DND-41 (cell line): ENCODE measurements at regions not wholly inside any gene's neighbourhood (a gene's known extent, or its start where the extent isn't known, plus 50 kb on each side); places are given as distances from the start of the nearest gene placed in this dataset.

Experiments
- ATAC-seq: fragments of 200-7000 bp; cut with Tn5 transposase; 3 replicates; pipeline ENCODE4 v1.9.1; 2021; ENCODE audit warnings: low read depth; ENCODE audit not compliant: insufficient read depth
- DNase-seq: peaks from one replicate; pipeline ENCODE4 v3.0.0-alpha.2; 2020
- H2AFZ ChIP-seq: 2 replicates; pipeline ENCODE4 v1.6.0; 2012; ENCODE audit warnings: low read depth, low read length
- H3K27ac ChIP-seq: 2 replicates; pipeline ENCODE4 v1.5.1; 2012; ENCODE audit warnings: low read length, inconsistent platforms
- H3K27me3 ChIP-seq: fragments of 200-600 bp; sonication (generic); 2 replicates; pipeline ENCODE4 v1.6.0; 2012; ENCODE audit warnings: low read length, mild to moderate bottlenecking, inconsistent platforms; ENCODE audit not compliant: insufficient read depth, poor library complexity
- H3K36me3 ChIP-seq: 2 replicates; pipeline ENCODE4 v1.5.1; 2012; ENCODE audit warnings: low read length, inconsistent platforms; ENCODE audit not compliant: insufficient read depth
- H3K4me1 ChIP-seq: 2 replicates; pipeline ENCODE4 v1.5.1; 2012; ENCODE audit warnings: mild to moderate bottlenecking, low read length; ENCODE audit not compliant: insufficient read depth
- H3K4me2 ChIP-seq: 2 replicates; pipeline ENCODE4 v1.6.0; 2012; ENCODE audit warnings: mild to moderate bottlenecking, moderate library complexity, low read length, inconsistent platforms; ENCODE audit not compliant: insufficient read depth
- H3K4me3 ChIP-seq, 2 experiments: fragments of 200-600 bp in 1 of 2; shearing (Covaris generic) in 1 of 2; 2 replicates each; pipeline ENCODE4 v1.5.1; 2012 to 2016; ENCODE audit warnings: inconsistent platforms in 2 of 2, low read length in 2 of 2, mild to moderate bottlenecking in 2 of 2, low read depth in 1 of 2, moderate library complexity in 1 of 2
- H3K79me2 ChIP-seq: 2 replicates; pipeline ENCODE4 v1.6.0; 2012; ENCODE audit warnings: low read length, inconsistent platforms; ENCODE audit not compliant: insufficient read depth
- H3K9ac ChIP-seq: 2 replicates; pipeline ENCODE4 v1.6.0; 2012; ENCODE audit warnings: low read depth, mild to moderate bottlenecking, inconsistent platforms, low read length, moderate library complexity
- H3K9me3 ChIP-seq: 2 replicates; pipeline ENCODE4 v1.5.1; 2012; ENCODE audit warnings: low read length, moderate library complexity, mild to moderate bottlenecking, inconsistent platforms; ENCODE audit not compliant: insufficient read depth, severe bottlenecking
- H4K20me1 ChIP-seq: 2 replicates; pipeline ENCODE4 v1.6.0; 2012; ENCODE audit warnings: low read length; ENCODE audit not compliant: insufficient read depth
- EZH2 ChIP-seq: IDR thresholded peaks from 3 replicates; pipeline ENCODE4 v1.6.1; 2012; ENCODE audit warnings: borderline replicate concordance, low read depth, mild to moderate bottlenecking, moderate library complexity, low read length, inconsistent platforms; ENCODE audit not compliant: severe bottlenecking
- TF ChIP-seq, protein P1 (sequence below): IDR thresholded peaks from 2 replicates; pipeline ENCODE4 v1.5.1; 2012; ENCODE audit warnings: borderline replicate concordance, low read length, moderate library complexity, mild to moderate bottlenecking; ENCODE audit not compliant: poor library complexity, severe bottlenecking; ENCODE audit errors: extremely low read depth

- Histone ChIP-seq H3K4me2 (peak overlapping the region; percentile 64), H3K9me3 (no peaks in the 10 kb centered on the region), H3K27ac (peak overlapping the region; percentile 88), H3K36me3 (no peaks in the 10 kb centered on the region), H3K9ac (peak overlapping the region; percentile 49), H2AFZ (peak overlapping the region; percentile 74), H4K20me1 (no peaks in the 10 kb centered on the region), H3K4me3 (peak overlapping the region; percentile 7 to 47; a peak in 3 of 4 replicates), H3K79me2 (no peaks in the 10 kb centered on the region), H3K27me3 (no peaks in the 10 kb centered on the region), H3K4me1 (peaks cover 41% of the 10 kb centered on the region)
- TF ChIP-seq, protein P1, sequence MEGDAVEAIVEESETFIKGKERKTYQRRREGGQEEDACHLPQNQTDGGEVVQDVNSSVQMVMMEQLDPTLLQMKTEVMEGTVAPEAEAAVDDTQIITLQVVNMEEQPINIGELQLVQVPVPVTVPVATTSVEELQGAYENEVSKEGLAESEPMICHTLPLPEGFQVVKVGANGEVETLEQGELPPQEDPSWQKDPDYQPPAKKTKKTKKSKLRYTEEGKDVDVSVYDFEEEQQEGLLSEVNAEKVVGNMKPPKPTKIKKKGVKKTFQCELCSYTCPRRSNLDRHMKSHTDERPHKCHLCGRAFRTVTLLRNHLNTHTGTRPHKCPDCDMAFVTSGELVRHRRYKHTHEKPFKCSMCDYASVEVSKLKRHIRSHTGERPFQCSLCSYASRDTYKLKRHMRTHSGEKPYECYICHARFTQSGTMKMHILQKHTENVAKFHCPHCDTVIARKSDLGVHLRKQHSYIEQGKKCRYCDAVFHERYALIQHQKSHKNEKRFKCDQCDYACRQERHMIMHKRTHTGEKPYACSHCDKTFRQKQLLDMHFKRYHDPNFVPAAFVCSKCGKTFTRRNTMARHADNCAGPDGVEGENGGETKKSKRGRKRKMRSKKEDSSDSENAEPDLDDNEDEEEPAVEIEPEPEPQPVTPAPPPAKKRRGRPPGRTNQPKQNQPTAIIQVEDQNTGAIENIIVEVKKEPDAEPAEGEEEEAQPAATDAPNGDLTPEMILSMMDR, result no peak
- TF ChIP-seq EZH2, result no peak
- ATAC-seq (peak; percentile 94), DNase-seq (peak; percentile 82)
These were observed 649.1 kb upstream of the GJE1 start for GRCh38 chr6:141483598-141484061.

- peak overlapping the region; percentile 74 for H2AFZ ChIP-seq
- H3K4me1 ChIP-seq, result peaks cover 37% of the 10 kb centered on the region
- peak overlapping the region; percentile 48 for H3K9ac ChIP-seq
- no peak for TF ChIP-seq EZH2
- TF ChIP-seq, protein P1, result no peak
- H3K36me3 ChIP-seq, result no peaks in the 10 kb centered on the region
- H3K9me3 ChIP-seq, result no peaks in the 10 kb centered on the region
- H3K27ac ChIP-seq, result peak overlapping the region; percentile 88
- H3K27me3 ChIP-seq, result no peaks in the 10 kb centered on the region
- no peaks in the 10 kb centered on the region for H3K79me2 ChIP-seq
- H3K4me2 ChIP-seq, result peak overlapping the region; percentile 64
- no peak for DNase-seq
- no peaks in the 10 kb centered on the region for H4K20me1 ChIP-seq
- peak overlapping the region; percentile 7 to 47; a peak in 3 of 4 replicates for H3K4me3 ChIP-seq
- peak; percentile 29; the same call in 2 of the 3 replicates for ATAC-seq
These were observed 649.7 kb upstream of the GJE1 start for GRCh38 chr6:141482796-141483597.

GRCh38 chr6:141475259-141475658 lies 657.5 kb upstream of the GJE1 start:
- no peak for ATAC-seq
- TF ChIP-seq, protein P1, result no peak
- no peak for TF ChIP-seq EZH2
- H3K79me2 ChIP-seq, result no peaks in the 10 kb centered on the region
- no peaks in the 10 kb centered on the region for H3K9me3 ChIP-seq
- H3K4me3 ChIP-seq, result no peak overlapping the region
- H3K9ac ChIP-seq, result no peak overlapping the region
- H3K27me3 ChIP-seq, result no peaks in the 10 kb centered on the region
- no peaks in the 10 kb centered on the region for H3K4me1 ChIP-seq
- no peaks in the 10 kb centered on the region for H3K36me3 ChIP-seq
- H2AFZ ChIP-seq, result no peak overlapping the region
- H4K20me1 ChIP-seq, result no peaks in the 10 kb centered on the region
- no peak overlapping the region for H3K27ac ChIP-seq
- H3K4me2 ChIP-seq, result no peak overlapping the region
- no peak for DNase-seq
